ENCODE measurements at regions not wholly inside any gene's neighbourhood (a gene's known extent, or its start where the extent isn't known, plus 50 kb on each side); places are given as distances from the start of the nearest gene placed in this dataset.

- peak in 1 of 2 donors; percentile 38 for DNase-seq (ENCODE audit: low read depth in 1 of 2, low spot score in 1 of 2)
- no peak overlapping the region for H3K4me3 ChIP-seq
- H3K9me3 ChIP-seq (ENCODE audit: low read depth) = no peaks in the 10 kb centered on the region
- no peak overlapping the region for H3K27ac ChIP-seq
- TF ChIP-seq, protein P1, sequence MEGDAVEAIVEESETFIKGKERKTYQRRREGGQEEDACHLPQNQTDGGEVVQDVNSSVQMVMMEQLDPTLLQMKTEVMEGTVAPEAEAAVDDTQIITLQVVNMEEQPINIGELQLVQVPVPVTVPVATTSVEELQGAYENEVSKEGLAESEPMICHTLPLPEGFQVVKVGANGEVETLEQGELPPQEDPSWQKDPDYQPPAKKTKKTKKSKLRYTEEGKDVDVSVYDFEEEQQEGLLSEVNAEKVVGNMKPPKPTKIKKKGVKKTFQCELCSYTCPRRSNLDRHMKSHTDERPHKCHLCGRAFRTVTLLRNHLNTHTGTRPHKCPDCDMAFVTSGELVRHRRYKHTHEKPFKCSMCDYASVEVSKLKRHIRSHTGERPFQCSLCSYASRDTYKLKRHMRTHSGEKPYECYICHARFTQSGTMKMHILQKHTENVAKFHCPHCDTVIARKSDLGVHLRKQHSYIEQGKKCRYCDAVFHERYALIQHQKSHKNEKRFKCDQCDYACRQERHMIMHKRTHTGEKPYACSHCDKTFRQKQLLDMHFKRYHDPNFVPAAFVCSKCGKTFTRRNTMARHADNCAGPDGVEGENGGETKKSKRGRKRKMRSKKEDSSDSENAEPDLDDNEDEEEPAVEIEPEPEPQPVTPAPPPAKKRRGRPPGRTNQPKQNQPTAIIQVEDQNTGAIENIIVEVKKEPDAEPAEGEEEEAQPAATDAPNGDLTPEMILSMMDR (IDR thresholded peaks at IDR 0.05; ENCODE audit: low read depth, low read length) = no peak
- no peaks in the 10 kb centered on the region for H3K27me3 ChIP-seq
- no peaks in the 10 kb centered on the region for H3K36me3 ChIP-seq
- no peaks in the 10 kb centered on the region for H3K4me1 ChIP-seq (ENCODE audit: low read depth)
Observed at GRCh38 chr11:82046778-82047177, 686.9 kb downstream of the FAM181B start.

- no peaks in the 10 kb centered on the region for H3K36me3 ChIP-seq
- H3K4me3 ChIP-seq = no peak overlapping the region
- no peak overlapping the region for H3K27ac ChIP-seq
- TF ChIP-seq, protein P1 (IDR thresholded peaks at IDR 0.05; ENCODE audit: low read depth, low read length) = no peak
- H3K27me3 ChIP-seq = no peaks in the 10 kb centered on the region
- H3K9me3 ChIP-seq (ENCODE audit: low read depth) = no peaks in the 10 kb centered on the region
- no peaks in the 10 kb centered on the region for H3K4me1 ChIP-seq (ENCODE audit: low read depth)
- DNase-seq (ENCODE audit: low read depth in 1 of 2, low spot score in 1 of 2) = no peak
Observed at GRCh38 chr11:82045748-82046457, 687.8 kb downstream of the FAM181B start.

DNA sequence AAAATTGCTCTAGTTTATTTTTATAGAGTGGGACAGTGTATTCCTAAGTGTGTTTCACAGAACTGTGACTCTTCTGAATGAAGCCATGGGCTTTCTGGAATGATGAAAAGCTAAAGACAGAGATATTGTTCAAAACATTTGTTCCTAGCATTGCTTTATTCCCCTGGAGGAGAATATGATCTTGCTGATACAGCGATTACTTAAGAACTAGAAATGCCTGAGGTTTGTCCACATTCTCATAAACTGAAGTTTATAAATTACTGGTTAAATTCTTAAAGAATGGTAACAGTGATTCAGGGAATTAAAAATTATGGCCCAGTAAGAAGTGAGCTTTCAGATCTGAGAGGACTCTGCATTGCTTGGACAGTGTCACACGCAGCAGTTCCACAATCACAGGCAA lies 690.3 kb downstream of the FAM181B start:
- TF ChIP-seq, protein P1 (IDR thresholded peaks at IDR 0.05; ENCODE audit: low read depth, low read length) = no peak
- no peaks in the 10 kb centered on the region for H3K27me3 ChIP-seq
- H3K9me3 ChIP-seq (ENCODE audit: low read depth) = no peaks in the 10 kb centered on the region
- no peaks in the 10 kb centered on the region for H3K36me3 ChIP-seq
- no peak overlapping the region for H3K4me3 ChIP-seq
- no peak overlapping the region for H3K27ac ChIP-seq
- no peaks in the 10 kb centered on the region for H3K4me1 ChIP-seq (ENCODE audit: low read depth)
- no peak for DNase-seq (ENCODE audit: low read depth in 1 of 2, low spot score in 1 of 2)

GRCh38 chr11:82041764-82042163 lies 691.9 kb downstream of the FAM181B start:
- TF ChIP-seq, protein P1 (IDR thresholded peaks at IDR 0.05; ENCODE audit: low read depth, low read length) = no peak
- H3K36me3 ChIP-seq = no peaks in the 10 kb centered on the region

GRCh38 chr11:82038154-82038553 lies 695.5 kb downstream of the FAM181B start:
- Histone ChIP-seq H3K27me3 (no peaks in the 10 kb centered on the region), H3K36me3 (no peaks in the 10 kb centered on the region), H3K4me3 (no peak overlapping the region), H3K4me1 (ENCODE audit: low read depth) (no peaks in the 10 kb centered on the region), H3K27ac (no peak overlapping the region), H3K9me3 (ENCODE audit: low read depth) (no peaks in the 10 kb centered on the region)
- no peak for DNase-seq (ENCODE audit: low read depth in 1 of 2, low spot score in 1 of 2)
- TF ChIP-seq, protein P1 (IDR thresholded peaks at IDR 0.05; ENCODE audit: low read depth, low read length) = no peak

More at GRCh38 chr11:82041764-82042163, 691.9 kb downstream of the FAM181B start:
- Histone ChIP-seq H3K9me3 (ENCODE audit: low read depth) (no peaks in the 10 kb centered on the region), H3K27me3 (no peaks in the 10 kb centered on the region), H3K4me3 (no peak overlapping the region), H3K4me1 (ENCODE audit: low read depth) (no peaks in the 10 kb centered on the region), H3K27ac (no peak overlapping the region)
- DNase-seq (ENCODE audit: low read depth in 1 of 2, low spot score in 1 of 2) = no peak
